Ascending aorta (tissue), 2 donors: ENCODE measurements at regions not wholly inside any gene's neighbourhood (a gene's known extent, or its start where the extent isn't known, plus 50 kb on each side); places are given as distances from the start of the nearest gene placed in this dataset.

Experiments
- DNase-seq, 2 donors: peaks; one replicate each; pipeline ENCODE4 v3.0.0-alpha.2; 2019; ENCODE audit warnings: low spot score in 2 of 2
- H3K27ac ChIP-seq, 2 donors: fragments of 200-600 bp; sonication (generic); one replicate each; pipeline ENCODE4 v1.5.1; 2016 to 2017; ENCODE audit warnings: mild to moderate bottlenecking in 1 of 2
- H3K27me3 ChIP-seq: fragments of 200-600 bp; sonication (generic); one replicate; pipeline ENCODE4 v1.5.1; 2017
- H3K36me3 ChIP-seq, 2 donors: fragments of 200-600 bp; sonication (generic); one replicate each; pipeline ENCODE4 v1.5.1; 2016
- H3K4me1 ChIP-seq, 2 donors: fragments of 200-600 bp; sonication (generic); one replicate each; pipeline ENCODE4 v1.5.1; 2016 to 2017; ENCODE audit warnings: mild to moderate bottlenecking in 1 of 2
- H3K4me3 ChIP-seq, 2 donors: fragments of 200-600 bp; sonication (generic); one replicate each; pipeline ENCODE4 v1.5.1; 2016 to 2017; ENCODE audit warnings: mild to moderate bottlenecking in 1 of 2
- H3K9me3 ChIP-seq, 2 donors: fragments of 200-600 bp; sonication (generic); one replicate each; pipeline ENCODE4 v1.5.1; 2016
- intact Hi-C: fragments of 100-400 bp; cut with DNase I; formaldehyde crosslinking; loops from one replicate; pipeline ENCODE4 v1.15.1; 2023
- TF ChIP-seq, protein P1 (sequence below), 3 experiments: fragments of 200-600 bp in 2 of 3; fragments of 450-650 bp in 1 of 3; sonication (generic) in 2 of 3; IDR thresholded peaks; one replicate each; pipeline ENCODE4 v1.5.1; 2016 to 2019; ENCODE audit warnings: antibody characterized with exemption in 3 of 3, mild to moderate bottlenecking in 1 of 3, moderate library complexity in 1 of 3

- Histone ChIP-seq H3K4me1 (no peaks in the 10 kb centered on the region), H3K4me3 (no peak overlapping the region), H3K27ac (no peak overlapping the region), H3K9me3 (no peaks in the 10 kb centered on the region), H3K27me3 (no peaks in the 10 kb centered on the region), H3K36me3 (no peaks in the 10 kb centered on the region)
- TF ChIP-seq, protein P1, sequence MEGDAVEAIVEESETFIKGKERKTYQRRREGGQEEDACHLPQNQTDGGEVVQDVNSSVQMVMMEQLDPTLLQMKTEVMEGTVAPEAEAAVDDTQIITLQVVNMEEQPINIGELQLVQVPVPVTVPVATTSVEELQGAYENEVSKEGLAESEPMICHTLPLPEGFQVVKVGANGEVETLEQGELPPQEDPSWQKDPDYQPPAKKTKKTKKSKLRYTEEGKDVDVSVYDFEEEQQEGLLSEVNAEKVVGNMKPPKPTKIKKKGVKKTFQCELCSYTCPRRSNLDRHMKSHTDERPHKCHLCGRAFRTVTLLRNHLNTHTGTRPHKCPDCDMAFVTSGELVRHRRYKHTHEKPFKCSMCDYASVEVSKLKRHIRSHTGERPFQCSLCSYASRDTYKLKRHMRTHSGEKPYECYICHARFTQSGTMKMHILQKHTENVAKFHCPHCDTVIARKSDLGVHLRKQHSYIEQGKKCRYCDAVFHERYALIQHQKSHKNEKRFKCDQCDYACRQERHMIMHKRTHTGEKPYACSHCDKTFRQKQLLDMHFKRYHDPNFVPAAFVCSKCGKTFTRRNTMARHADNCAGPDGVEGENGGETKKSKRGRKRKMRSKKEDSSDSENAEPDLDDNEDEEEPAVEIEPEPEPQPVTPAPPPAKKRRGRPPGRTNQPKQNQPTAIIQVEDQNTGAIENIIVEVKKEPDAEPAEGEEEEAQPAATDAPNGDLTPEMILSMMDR (IDR thresholded peaks at IDR 0.05) = no peak
- DNase-seq = no peak
- intact Hi-C loops = no loop called here
Observed at GRCh38 chr9:24398466-24398865, 147.2 kb downstream of the IZUMO3 start.

DNA sequence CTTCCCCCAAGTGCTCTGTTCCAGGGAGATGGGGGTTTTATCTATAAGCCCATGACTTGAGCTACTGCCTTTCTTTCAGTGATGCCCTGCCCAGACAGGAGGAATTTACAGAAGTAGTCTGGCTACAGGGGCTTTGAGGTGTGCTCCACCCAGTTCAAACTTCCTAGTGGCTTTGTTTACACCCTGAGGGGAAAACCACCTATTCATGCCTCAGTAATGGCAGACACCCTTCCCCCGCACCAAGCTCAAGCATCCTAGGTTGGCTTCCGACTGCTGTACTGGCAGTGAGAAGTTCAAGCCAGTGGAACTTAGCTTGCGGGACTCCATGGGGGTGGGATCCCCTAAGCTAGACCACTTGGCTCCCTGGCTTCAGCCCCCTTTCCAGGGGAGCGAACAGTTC, 154.6 kb downstream of the IZUMO3 start:
- H3K4me3 ChIP-seq = no peak overlapping the region
- H3K9me3 ChIP-seq = no peaks in the 10 kb centered on the region
- H3K4me1 ChIP-seq = no peaks in the 10 kb centered on the region
- H3K27me3 ChIP-seq = no peaks in the 10 kb centered on the region
- DNase-seq = no peak
- H3K27ac ChIP-seq = no peak overlapping the region
- H3K36me3 ChIP-seq = no peaks in the 10 kb centered on the region
- TF ChIP-seq, protein P1 (IDR thresholded peaks at IDR 0.05) = no peak
- intact Hi-C loops = no loop called here

DNA sequence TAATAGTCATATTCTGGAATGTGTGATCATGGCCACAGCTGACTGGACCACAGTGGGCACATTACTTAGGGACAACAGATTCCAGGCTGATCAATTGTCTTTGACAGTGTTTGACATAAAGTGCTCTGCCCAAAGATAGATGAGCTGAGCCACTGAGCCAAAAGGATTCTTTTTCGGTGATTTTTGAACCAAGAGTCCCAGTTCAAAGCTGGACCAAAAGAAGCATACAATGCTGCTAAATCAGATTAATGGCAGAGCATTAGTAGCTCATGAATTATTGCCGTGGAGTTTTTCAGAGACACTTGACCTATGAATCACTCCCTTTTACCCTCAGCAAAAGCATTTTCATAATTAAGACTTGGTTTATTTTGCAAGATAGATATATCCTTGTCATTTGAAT, 160.6 kb downstream of the IZUMO3 start:
- Histone ChIP-seq H3K27ac (no peak overlapping the region), H3K4me3 (no peak overlapping the region), H3K9me3 (no peaks in the 10 kb centered on the region), H3K36me3 (no peaks in the 10 kb centered on the region), H3K4me1 (no peaks in the 10 kb centered on the region), H3K27me3 (no peaks in the 10 kb centered on the region)
- intact Hi-C loops = no loop called here
- DNase-seq = no peak
- TF ChIP-seq, protein P1 (IDR thresholded peaks at IDR 0.05) = no peak

DNA sequence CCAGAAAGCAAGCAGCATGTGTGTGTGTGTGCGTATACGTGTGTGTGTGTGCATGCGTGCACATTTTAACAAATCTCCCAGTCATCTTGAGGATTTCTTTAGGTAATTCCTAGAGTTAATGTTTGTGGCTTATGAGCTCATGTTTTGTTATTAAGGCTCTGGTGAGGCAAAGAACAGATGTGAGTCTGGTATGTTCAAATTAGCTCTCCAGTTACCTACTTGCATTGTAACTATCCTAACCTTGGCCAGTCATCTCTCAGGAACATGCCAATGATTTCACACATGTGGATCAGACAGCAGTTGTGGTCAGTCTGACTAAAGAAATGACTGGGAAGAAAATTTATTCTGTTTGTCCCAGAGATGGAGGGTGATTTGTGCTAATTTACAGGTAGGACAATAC, 163.1 kb downstream of the IZUMO3 start:
- Histone ChIP-seq H3K9me3 (no peaks in the 10 kb centered on the region), H3K27ac (no peak overlapping the region), H3K4me1 (no peaks in the 10 kb centered on the region), H3K27me3 (no peaks in the 10 kb centered on the region), H3K36me3 (no peaks in the 10 kb centered on the region), H3K4me3 (no peak overlapping the region)
- intact Hi-C loops = no loop called here
- DNase-seq = no peak
- TF ChIP-seq, protein P1 (IDR thresholded peaks at IDR 0.05) = no peak

- intact Hi-C loops = no loop called here
Observed at GRCh38 chr9:24381205-24381604, 164.5 kb downstream of the IZUMO3 start.

More at GRCh38 chr9:24381205-24381604, 164.5 kb downstream of the IZUMO3 start:
- TF ChIP-seq, protein P1 (IDR thresholded peaks at IDR 0.05) = no peak
- Histone ChIP-seq H3K4me3 (no peak overlapping the region), H3K27ac (no peak overlapping the region), H3K9me3 (peaks cover 0 to 5% of the 10 kb centered on the region in 2 donors), H3K27me3 (no peaks in the 10 kb centered on the region), H3K36me3 (no peaks in the 10 kb centered on the region), H3K4me1 (no peaks in the 10 kb centered on the region)
- no peak for DNase-seq
